ENCODE measurements at regions not wholly inside any gene's neighbourhood (a gene's known extent, or its start where the extent isn't known, plus 50 kb on each side); places are given as distances from the start of the nearest gene placed in this dataset.

- no peak overlapping the region for H3K4me3 Mint-ChIP-seq
- H3K4me1 Mint-ChIP-seq, result no peaks in the 10 kb centered on the region
- H3K9me3 Mint-ChIP-seq, result no peaks in the 10 kb centered on the region
- H3K36me3 Mint-ChIP-seq, result no peaks in the 10 kb centered on the region
- TF ChIP-seq CTCF (IDR thresholded peaks at IDR 0.05; ENCODE audit: unreplicated experiment), result no peak
- H3K27me3 Mint-ChIP-seq (ENCODE audit: low read depth), result peaks cover 89% of the 10 kb centered on the region
- no peak overlapping the region for H3K27ac Mint-ChIP-seq
- no peak for DNase-seq (ENCODE audit: low spot score in 2 of 2, unreplicated experiment in 2 of 2)
These were observed 260.3 kb downstream of the LRFN2 start for GRCh38 chr6:40326714-40327421.

GRCh38 chr6:40325791-40326190, 261.4 kb downstream of the LRFN2 start:
- no peak overlapping the region for H3K4me3 Mint-ChIP-seq
- no peaks in the 10 kb centered on the region for H3K4me1 Mint-ChIP-seq
- no peaks in the 10 kb centered on the region for H3K36me3 Mint-ChIP-seq
- peaks cover 88% of the 10 kb centered on the region for H3K27me3 Mint-ChIP-seq (ENCODE audit: low read depth)
- no peak for DNase-seq (ENCODE audit: low spot score in 2 of 2, unreplicated experiment in 2 of 2)
- no peak for TF ChIP-seq CTCF (IDR thresholded peaks at IDR 0.05; ENCODE audit: unreplicated experiment)
- H3K27ac Mint-ChIP-seq, result no peak overlapping the region
- no peaks in the 10 kb centered on the region for H3K9me3 Mint-ChIP-seq

GRCh38 chr6:40325041-40325440, 262.1 kb downstream of the LRFN2 start:
- no peak overlapping the region for H3K27ac Mint-ChIP-seq
- H3K4me1 Mint-ChIP-seq, result no peaks in the 10 kb centered on the region
- H3K27me3 Mint-ChIP-seq (ENCODE audit: low read depth), result peaks cover 88% of the 10 kb centered on the region
- H3K36me3 Mint-ChIP-seq, result no peaks in the 10 kb centered on the region
- TF ChIP-seq CTCF (IDR thresholded peaks at IDR 0.05; ENCODE audit: unreplicated experiment), result no peak
- no peaks in the 10 kb centered on the region for H3K9me3 Mint-ChIP-seq
- H3K4me3 Mint-ChIP-seq, result no peak overlapping the region
- no peak for DNase-seq (ENCODE audit: low spot score in 2 of 2, unreplicated experiment in 2 of 2)

GRCh38 chr6:40323881-40324634, 263.1 kb downstream of the LRFN2 start:
- no peak overlapping the region for H3K4me3 Mint-ChIP-seq
- peaks cover 5% of the 10 kb centered on the region for H3K9me3 Mint-ChIP-seq
- no peaks in the 10 kb centered on the region for H3K4me1 Mint-ChIP-seq
- DNase-seq (ENCODE audit: low spot score in 2 of 2, unreplicated experiment in 2 of 2), result no peak
- no peak overlapping the region for H3K27ac Mint-ChIP-seq
- no peak for TF ChIP-seq CTCF (IDR thresholded peaks at IDR 0.05; ENCODE audit: unreplicated experiment)
- peaks cover 92% of the 10 kb centered on the region for H3K27me3 Mint-ChIP-seq (ENCODE audit: low read depth)
- no peaks in the 10 kb centered on the region for H3K36me3 Mint-ChIP-seq

- peaks cover 10% of the 10 kb centered on the region for H3K9me3 Mint-ChIP-seq
- no peaks in the 10 kb centered on the region for H3K36me3 Mint-ChIP-seq
- no peaks in the 10 kb centered on the region for H3K4me1 Mint-ChIP-seq
- no peak for DNase-seq (ENCODE audit: low spot score in 2 of 2, unreplicated experiment in 2 of 2)
- H3K4me3 Mint-ChIP-seq, result no peak overlapping the region
- no peak overlapping the region for H3K27ac Mint-ChIP-seq
- TF ChIP-seq CTCF (IDR thresholded peaks at IDR 0.05; ENCODE audit: unreplicated experiment), result no peak
- peaks cover 90% of the 10 kb centered on the region for H3K27me3 Mint-ChIP-seq (ENCODE audit: low read depth)
These were observed 264.8 kb downstream of the LRFN2 start for GRCh38 chr6:40322336-40322735.
